ENCODE measurements at regions not wholly inside any gene's neighbourhood (a gene's known extent, or its start where the extent isn't known, plus 50 kb on each side); places are given as distances from the start of the nearest gene placed in this dataset.

GRCh38 chr12:92349635-92350034, 204.0 kb upstream of the BTG1 start:
- no peaks in the 10 kb centered on the region for H3K36me3 ChIP-seq (ENCODE audit: control insufficient read depth, insufficient read depth, low read length)
- H3K4me3 ChIP-seq (replicated peaks; ENCODE audit: low read depth, low read length), result no peak overlapping the region
- DNase-seq (ENCODE audit: extremely low read depth, insufficient read length), result no peak
- no peaks in the 10 kb centered on the region for H3K27me3 ChIP-seq (replicated peaks; ENCODE audit: control insufficient read depth, insufficient read depth, low read length)
- no peak for TF ChIP-seq CTCF (IDR thresholded peaks at IDR 0.05; ENCODE audit: insufficient read depth, low read length, poor library complexity, severe bottlenecking)

DNA sequence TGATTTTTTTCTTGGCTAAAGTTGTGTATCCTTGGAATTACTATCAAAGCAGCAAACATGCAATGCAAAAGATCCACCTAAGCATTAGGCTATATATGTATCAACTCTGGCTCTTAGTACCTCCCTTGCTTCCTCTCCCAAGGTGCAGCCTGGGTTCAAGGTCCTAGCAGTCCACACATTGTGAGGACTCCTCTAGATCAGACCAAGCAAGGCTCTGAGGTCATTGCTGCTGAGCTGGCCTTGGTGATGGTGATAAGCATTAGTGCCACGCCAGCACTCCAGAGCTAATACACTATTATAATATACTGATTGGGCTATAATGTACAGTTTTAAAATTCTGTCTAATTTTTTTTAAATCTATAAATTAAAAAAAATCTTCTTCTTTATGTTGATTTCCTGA, 196.9 kb upstream of the BTG1 start:
- Histone ChIP-seq H3K27me3 (replicated peaks; ENCODE audit: control insufficient read depth, insufficient read depth, low read length) (no peaks in the 10 kb centered on the region), H3K36me3 (ENCODE audit: control insufficient read depth, insufficient read depth, low read length) (no peaks in the 10 kb centered on the region), H3K4me3 (replicated peaks; ENCODE audit: low read depth, low read length) (no peak overlapping the region)
- TF ChIP-seq CTCF (IDR thresholded peaks at IDR 0.05; ENCODE audit: insufficient read depth, low read length, poor library complexity, severe bottlenecking), result no peak
- no peak for DNase-seq (ENCODE audit: extremely low read depth, insufficient read length)

DNA sequence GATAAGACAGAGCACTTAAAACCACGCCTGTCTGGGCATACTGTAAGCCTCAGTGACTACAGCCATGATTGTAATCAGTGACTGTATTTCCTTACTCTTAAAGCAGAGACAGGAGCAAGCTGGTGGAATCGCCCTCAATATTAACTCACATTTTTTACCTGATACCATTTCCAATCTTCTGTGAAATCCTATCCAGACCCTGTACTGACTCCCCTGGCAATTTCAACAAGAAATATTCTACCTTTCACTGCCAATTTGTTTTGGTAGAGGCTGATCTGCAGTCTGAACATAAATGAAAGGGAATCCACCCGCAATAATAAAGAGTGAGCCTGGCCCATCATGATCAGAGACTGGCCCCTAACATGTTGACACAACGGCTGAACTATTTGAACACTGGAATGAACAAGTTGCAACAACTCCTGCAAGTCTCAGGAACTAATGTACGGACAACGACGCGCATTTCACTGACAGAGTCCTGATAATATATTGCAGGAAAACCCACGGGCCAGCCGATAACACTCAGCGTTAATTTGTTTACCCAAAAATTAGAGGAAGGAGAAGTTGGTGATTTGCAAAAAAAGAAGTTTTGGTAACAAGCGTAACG, 195.5 kb upstream of the BTG1 start:
- DNase-seq (ENCODE audit: extremely low read depth, insufficient read length), result peak; percentile 31
- H3K4me3 ChIP-seq (replicated peaks; ENCODE audit: low read depth, low read length), result peak overlapping the region; percentile 60
- no peaks in the 10 kb centered on the region for H3K27me3 ChIP-seq (replicated peaks; ENCODE audit: control insufficient read depth, insufficient read depth, low read length)
- TF ChIP-seq CTCF (IDR thresholded peaks at IDR 0.05; ENCODE audit: insufficient read depth, low read length, poor library complexity, severe bottlenecking), result no peak
- no peaks in the 10 kb centered on the region for H3K36me3 ChIP-seq (ENCODE audit: control insufficient read depth, insufficient read depth, low read length)

DNA sequence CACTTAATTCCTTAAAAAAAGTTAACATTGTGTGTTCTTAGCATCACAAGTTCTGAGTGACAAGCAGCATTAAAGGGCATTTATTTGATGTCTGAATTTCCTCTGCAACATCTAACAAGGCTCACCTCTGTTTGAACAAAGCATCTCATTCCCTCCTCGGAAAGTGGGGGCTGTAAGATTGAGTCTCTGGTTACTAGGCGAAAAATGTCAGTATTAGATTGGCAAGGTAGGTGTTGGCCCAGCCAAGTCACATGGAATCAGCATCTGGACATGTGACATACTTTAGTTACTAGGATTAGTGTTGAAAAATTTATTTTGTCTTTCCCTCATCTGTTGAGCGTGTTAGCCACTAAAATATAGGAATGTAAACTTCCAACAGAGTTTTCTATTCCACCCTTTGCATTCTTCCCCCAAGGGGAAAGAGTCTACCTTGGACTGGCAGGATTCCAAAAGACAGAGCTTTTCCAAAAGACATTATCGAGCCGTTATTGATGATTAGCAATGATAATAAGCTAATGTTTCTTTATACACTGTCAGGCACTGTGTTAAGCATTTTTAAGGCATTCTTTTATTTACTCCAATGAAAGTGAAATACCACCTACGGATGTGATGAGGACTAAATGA, 194.9 kb upstream of the BTG1 start:
- no peak for TF ChIP-seq CTCF (IDR thresholded peaks at IDR 0.05; ENCODE audit: insufficient read depth, low read length, poor library complexity, severe bottlenecking)
- H3K4me3 ChIP-seq (replicated peaks; ENCODE audit: low read depth, low read length), result no peak overlapping the region
- DNase-seq (ENCODE audit: extremely low read depth, insufficient read length), result no peak
- no peaks in the 10 kb centered on the region for H3K27me3 ChIP-seq (replicated peaks; ENCODE audit: control insufficient read depth, insufficient read depth, low read length)
- H3K36me3 ChIP-seq (ENCODE audit: control insufficient read depth, insufficient read depth, low read length), result no peaks in the 10 kb centered on the region

GRCh38 chr12:92340003-92340402, 194.4 kb upstream of the BTG1 start:
- TF ChIP-seq CTCF (IDR thresholded peaks at IDR 0.05; ENCODE audit: insufficient read depth, low read length, poor library complexity, severe bottlenecking), result no peak

More at GRCh38 chr12:92340003-92340402, 194.4 kb upstream of the BTG1 start:
- DNase-seq (ENCODE audit: extremely low read depth, insufficient read length), result no peak
- H3K4me3 ChIP-seq (replicated peaks; ENCODE audit: low read depth, low read length), result no peak overlapping the region
- H3K27me3 ChIP-seq (replicated peaks; ENCODE audit: control insufficient read depth, insufficient read depth, low read length), result no peaks in the 10 kb centered on the region
- no peaks in the 10 kb centered on the region for H3K36me3 ChIP-seq (ENCODE audit: control insufficient read depth, insufficient read depth, low read length)

All from GM06990 (cell line).